Putamen (tissue), 1 donor: ENCODE measurements at regions not wholly inside any gene's neighbourhood (a gene's known extent, or its start where the extent isn't known, plus 50 kb on each side); places are given as distances from the start of the nearest gene placed in this dataset.
A peak's percentile ranks its signal among the peaks of the same experiment; 100 is the strongest.
"Not testable (repeated sequence)": the region's sequence is repeated elsewhere in the genome, so short reads cannot be mapped to it uniquely, and the experiment has no call there.

Experiments used
- DNase-seq: peaks from one replicate; pipeline ENCODE4 v3.0.0-alpha.2; 2016; ENCODE audit warnings: low spot score

DNA sequence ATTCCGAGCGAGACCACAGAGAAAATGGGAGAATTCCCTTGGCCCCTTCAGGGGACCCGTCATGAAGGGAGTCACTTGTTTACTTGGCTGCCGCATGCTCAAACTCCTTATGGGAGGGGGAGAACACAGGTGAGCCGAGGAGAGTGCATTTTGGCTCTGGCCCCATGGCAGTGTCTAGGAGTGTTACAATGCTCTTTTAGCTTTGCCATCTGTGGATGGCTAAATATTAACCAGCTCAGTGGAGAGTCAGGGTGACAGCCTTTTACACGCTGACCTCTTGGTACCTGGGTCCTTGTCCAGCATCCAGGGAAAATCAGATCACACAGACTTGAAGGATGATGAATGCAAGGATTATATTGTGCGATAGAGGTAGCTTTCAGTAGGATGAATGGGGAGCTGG, 146.4 kb upstream of the ATXN7L3B start:
- no peak for DNase-seq

DNA sequence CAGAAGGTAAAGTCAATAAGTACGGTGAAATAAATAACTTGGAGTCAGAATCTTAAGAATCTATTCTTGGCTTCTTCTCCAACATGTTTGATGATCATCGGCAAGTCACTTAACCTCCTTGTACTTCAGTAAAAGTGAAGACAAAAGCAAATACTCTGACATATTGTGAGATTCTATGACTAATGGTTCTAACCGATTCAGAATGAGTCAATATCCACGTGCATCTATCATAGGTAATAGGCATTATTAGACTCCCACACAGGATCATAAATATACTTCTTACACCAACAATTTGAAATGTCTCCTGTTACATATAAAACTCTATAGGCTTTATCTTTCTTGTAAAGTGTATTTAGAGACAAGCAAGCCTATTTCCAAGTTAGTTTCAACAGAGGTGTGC, 144.4 kb upstream of the ATXN7L3B start:
- DNase-seq = no peak

DNA sequence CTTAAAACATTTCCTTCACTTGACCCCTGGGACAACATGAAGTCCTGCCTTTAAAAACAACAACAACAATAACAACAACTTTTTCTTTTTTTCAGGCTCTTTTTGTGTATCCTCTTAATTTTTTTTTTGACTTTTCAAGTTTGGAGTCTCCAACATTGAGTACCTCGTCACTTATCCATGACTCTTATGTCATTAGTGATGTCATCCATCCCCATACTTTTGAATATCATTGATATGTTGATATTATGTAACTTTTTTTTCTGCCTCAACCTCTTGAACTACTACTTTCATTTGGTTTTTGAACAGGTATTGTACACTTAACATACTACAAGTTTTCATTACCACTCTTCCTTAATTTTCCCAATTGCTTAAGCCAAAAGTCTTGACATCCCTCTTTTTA, 143.0 kb upstream of the ATXN7L3B start:
- no peak for DNase-seq

DNA sequence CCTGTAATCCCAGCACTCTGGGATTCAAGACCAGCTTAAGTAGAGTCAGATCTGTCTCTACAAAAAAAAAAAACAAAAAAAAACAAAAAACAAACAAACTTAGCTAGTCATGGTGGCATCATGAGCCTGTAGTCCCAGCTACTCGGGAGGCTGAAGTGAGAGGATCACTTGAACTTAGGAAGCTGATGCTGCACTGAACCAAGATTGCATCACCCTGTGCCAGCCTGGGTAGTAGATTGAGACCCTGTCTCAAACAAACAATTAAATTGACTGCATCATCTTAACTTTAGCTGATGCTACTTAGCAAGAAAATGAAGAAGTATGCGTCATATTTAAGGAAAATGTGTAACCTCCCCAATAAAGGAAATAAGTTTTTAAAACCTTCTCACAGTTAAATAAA, 136.6 kb upstream of the ATXN7L3B start:
- DNase-seq = no peak

DNA sequence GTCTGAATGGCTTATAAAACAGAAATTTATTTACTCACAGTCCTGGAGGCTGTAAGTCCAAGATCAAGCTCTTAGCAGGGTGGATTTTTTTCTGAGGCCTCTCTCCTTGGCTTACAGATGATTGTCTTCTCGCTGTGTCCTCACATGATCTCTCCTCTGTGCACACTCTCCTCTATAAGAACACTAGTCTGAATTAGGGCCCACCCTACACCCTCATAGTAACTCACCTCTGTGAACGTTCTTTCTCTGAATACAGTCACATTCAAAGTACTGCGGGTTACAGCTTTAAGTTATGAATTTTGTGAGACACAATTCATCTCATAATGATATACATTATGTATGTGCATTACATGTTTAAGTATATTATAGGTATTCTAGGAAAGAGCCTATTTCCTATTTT, 135.7 kb upstream of the ATXN7L3B start:
- peak; percentile 23 for DNase-seq

DNA sequence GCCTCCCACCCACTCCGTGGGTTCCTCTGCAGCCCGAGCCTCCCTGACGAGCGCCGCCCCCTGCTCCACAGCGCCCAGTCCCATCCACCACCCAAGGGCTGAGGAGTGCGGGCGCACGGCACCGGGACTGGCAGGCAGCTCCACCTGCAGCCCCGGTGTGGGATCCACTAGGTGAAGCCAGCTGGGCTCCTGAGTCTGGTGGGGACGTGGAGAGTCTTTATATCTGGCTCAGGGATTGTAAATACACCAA, 134.5 kb upstream of the ATXN7L3B start:
- not testable (repeated sequence) for DNase-seq

DNA sequence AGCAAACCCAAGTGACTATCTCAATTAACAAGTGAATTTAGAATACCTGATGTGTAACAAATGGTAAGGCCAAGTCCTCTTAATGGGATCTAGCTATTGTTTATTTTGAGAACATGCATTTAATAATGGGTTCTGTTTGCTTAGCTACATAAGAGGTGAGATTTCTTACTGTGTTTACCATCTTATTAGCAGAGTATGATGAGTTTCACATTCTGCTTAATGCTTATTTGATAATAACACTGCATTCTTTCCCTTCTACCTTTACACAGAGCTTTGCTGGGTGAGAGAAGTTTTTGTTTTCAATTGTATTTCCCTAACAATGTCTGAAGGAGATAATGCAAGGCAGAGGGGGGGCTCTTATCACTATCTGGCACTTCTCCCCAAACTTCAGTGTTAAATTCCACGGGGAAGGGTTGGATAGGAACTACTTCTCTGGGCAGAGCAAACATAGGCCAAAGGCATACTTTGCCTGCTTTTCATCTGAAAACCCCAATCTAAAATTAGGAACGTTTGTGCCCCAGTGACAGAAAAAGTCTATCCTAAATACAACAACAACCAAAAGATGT, 129.0 kb upstream of the ATXN7L3B start:
- no peak for DNase-seq

DNA sequence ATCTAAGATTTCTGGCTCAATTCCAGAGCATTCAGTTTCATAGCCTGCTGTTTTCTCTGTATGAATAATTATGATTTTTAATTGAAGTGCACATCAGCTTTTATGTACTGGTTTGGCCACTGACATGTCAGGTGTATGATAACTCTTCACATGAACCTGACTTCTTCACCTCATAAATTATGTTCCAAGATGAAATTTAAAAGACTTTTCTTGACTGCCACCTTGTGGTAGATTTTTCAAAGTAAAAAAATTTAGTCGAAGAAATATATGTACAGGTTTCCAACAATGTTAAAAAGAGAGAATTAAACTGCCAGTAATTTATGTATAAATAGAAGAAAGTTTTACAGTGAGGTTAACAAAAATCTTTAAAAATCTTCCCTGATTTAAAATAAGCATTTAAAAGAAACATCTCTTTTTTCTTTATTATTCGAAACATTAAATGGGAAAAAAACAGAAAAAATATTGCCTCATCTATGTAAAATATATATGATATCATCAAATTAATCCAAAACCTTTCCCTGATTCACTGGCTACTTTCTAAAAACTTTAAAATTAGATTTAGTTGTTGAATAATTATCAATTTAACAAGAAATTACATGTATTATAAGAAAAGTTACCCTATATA, 124.9 kb upstream of the ATXN7L3B start:
- peak; percentile 48 for DNase-seq

DNA sequence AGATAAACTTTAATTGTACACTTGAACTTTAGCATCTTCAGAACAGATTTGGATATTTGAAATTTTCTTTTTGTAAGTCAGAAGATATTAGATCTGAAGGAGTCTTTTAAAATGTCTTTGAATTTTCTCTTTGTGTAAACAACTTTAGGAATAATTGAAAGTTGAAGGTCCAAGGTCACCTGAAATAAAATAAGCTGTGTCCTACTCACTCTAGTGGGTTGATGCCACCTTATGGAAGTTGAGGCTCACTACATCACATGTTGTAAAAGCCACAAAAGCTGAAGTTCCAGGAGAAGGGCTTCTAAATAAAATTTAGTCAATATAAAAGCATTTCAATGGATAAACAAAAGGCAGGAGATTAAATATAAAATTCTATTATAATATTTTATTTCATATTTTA, 122.0 kb upstream of the ATXN7L3B start:
- peak; percentile 19 for DNase-seq

DNA sequence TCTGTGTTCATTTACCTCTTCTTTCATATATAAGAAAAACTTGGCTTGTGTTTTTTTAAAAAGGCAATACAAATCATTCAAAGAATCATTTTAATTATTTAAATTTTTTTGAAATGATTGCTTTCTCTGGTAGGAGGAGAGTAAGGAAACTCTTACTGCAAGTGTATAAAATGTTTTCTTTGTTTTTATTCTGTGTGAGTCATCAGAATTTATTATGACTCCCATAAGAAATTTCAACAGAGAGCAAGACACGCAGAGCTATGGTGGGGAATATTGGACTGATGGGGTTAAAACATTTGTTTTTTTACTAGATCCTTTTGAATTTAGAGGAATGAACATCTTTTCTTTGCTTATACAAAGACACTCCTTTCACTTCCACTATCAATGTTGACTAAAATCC, 119.1 kb upstream of the ATXN7L3B start:
- no peak for DNase-seq

DNA sequence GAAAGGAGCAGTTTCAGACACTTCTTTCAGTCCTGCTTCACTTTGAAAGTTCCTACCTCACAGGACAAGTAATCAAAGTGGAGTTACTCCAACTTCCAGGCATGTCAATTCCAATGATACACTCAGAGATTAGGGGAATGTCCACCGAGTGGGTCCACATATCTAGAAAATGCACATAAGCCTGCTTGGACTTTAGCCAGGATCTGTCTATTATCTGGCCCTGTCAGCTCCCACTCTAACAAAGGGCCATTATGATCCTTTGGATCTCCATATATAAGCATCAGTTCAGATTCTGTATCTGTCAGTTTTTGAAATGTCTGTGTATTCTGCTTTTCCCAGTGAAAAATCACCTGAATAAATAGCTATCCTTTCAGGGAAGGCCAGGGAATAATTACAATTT, 112.9 kb upstream of the ATXN7L3B start:
- DNase-seq = peak; percentile 44

DNA sequence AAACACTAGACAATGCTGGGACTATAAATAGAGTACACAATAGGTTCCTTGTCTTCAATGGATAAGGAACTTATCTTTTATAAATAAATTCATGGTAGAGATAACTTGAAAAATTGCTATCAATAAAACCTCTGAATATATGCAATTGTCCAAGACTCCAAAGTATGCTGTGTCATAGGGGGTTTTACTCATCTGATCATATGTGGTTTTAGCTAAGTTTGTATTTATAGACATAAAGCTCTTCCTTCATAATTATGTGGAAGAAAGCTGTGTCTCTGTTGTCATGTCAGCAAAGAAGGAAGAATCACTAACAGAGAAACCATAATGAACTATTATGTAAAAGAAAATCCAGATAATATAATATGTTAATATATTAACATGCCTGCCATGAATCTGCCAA, 111.5 kb upstream of the ATXN7L3B start:
- no peak for DNase-seq

DNA sequence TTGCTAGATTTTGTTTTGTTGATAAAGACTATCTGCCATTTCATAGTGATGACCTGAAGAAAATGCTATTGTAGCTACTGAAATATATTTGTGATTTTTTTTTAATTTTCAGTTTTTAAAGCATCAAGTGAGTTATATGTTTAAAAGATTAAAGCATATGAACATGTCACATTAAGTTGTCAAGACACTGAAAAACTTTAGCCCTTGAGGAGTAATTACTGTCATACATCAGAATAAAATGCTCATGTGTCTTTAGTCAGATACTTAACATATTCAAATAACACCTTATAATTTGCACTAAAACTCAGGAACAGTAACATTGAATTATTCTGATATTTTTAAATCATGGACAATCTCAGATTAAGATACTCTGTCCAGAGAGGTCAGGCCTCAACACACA, 108.1 kb upstream of the ATXN7L3B start:
- DNase-seq = no peak

DNA sequence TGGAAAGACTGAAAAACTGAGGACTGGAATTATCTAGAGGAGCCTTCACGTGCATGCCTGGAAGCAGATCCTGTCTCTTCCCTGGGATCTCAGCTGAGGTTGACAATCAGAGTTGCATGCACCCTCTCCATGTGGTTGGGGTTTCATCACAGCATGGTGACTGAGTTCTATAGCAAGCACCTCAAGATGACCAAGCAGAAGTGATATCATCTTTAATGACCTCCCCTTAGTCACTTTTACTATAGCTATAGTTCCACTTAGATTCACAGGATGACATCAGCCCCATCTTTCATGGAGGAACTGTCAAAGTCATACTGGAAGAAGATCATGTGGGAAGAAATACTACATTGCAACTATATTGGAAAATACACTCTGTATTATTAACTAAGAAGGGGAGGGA, 105.8 kb upstream of the ATXN7L3B start:
- DNase-seq = no peak

DNA sequence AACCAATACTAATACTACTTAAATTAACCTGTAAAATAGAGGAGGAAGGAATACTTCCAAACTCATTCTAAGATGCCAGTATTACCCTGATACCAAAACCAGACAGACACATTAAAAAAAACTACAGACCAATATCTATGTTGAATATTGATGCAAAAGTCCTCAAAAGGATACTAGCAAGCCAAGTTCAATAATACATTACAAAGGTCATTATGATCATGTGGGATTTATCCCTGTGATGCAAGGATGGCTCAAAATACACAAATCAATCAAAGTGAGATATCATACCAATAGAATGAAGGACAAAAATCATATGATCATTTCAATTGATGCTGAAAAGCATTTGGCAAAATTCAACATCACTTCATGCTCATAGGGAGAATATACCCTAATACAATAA, 97.2 kb upstream of the ATXN7L3B start:
- DNase-seq = no peak

DNA sequence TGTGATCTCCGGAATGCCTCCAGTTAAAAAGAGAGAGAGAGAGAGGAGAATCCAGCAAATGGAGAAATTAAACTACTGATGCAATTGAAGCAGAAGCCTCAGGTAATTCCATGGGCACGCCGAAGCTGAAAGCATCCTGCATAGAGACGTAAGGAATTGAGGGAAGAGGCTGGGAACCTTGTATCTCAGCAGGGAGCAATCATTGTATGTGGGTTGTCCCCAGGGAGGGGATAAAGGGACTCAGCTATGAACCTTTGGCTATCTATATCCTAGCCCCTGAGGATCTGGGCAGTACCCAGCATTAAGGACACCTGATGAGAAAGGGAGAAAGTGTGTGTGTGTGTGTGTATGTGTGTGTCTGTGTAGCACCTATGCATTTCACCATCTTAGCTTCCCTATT, 95.8 kb upstream of the ATXN7L3B start:
- no peak for DNase-seq

DNA sequence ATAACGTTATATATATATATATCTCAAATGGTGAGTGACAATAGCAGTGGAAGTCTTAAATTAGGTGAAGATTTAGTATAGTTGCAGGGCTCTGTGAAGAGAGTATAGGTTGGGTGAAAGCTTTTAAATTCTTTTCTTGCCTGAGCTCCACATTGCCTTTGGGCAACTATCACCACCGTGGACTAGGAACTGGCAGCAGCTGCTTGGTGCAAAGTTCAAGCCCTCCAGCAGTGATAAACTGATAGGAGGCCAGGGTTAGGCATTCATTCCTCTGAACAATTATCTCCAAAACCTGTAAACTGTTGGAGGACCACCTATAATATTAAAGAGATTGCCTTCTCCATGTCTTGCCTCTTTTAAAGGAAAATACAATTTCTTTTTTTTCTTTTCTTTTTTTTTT, 91.2 kb upstream of the ATXN7L3B start:
- DNase-seq = no peak

DNA sequence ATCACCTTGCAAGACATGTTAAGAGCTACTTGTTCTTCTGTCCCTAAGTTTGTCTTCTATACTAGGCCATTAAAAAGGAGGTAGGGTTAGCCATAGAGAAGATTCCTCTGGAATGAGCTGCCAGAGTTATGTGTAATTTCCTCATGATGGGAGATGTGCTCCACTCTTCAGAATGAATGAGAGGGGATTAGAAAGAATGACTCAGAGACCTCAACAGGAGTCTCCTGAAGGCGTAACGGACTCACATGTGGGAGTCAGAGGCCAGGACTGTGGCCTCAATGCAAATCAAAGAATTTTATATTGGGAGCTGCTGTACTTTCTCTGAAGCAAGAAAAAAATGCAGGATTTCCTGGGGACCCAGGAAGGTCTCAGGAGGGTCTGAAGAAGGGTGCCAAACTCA, 87.8 kb upstream of the ATXN7L3B start:
- DNase-seq = no peak

DNA sequence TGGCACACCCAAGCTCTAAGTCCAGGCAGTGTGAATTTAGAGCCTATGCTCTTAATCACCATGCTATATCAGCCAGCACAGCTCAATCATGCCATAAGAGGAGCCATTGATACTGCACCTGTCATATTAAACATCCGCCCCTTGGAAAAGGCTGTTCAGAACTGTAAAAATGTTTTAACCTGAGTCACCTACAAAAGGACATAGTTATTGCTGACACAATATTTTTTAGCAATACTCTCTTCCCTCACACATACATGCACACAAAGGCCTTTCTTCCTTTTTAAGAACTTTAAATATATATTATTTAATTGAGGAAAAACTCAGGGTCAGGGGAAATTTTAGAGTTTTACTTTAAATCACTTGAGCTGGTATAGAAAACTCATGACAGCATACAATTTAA, 83.5 kb upstream of the ATXN7L3B start:
- no peak for DNase-seq

DNA sequence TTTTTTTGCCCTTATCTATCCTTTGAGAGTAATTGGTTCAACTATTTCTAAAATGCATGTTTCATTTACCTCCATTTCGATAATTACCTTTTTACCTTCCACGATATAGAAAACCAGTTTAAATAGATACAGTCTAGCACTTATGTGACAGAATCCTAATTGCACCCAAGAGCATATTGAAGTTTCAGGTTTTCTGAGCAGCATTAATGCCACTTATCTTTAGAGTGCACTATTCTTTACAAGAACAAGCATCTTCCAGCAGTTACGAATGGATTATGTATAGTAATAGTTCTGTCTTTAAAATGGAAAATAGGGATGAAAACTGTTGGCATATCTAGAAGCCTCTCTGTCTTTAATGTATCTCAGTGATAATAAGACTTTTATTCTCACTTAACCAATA, 82.2 kb upstream of the ATXN7L3B start:
- DNase-seq = no peak

DNA sequence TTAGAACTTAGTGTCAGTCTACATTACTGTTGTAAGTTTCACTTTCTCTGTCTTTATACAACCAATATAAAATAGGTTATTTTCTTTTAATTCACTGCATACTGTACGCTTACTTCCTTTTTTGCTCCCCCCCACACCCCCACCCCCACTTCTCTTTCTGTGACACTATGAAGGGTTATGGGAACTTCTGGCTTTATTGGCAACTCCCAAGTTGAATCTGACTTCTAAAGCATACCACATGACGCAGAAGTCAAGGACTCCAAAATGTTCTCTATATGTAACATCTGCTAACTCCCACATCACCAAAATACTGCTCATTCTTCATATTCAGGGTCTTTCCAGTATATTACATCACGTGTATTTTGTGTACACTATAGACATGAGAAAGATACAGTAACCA, 81.2 kb upstream of the ATXN7L3B start:
- DNase-seq = no peak

DNA sequence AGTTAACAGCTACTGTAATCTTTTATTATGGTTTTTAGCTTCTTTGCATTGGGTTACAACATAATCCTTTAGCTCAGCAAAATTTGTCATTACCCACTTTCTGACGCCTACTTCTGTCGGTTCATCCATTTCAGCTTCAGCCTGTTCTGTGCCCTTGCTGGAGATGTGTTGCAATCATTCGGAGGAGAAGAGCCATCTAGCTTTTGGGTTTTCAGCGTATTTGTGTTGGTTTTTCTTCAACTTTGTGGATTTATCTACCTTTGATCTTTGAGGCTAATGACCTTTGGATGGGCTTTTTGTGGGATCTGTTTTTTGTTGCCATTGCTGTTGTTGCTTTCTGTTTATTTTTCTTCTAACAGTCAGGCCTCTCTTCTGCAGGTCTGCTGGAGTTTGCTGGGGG, 69.2 kb upstream of the ATXN7L3B start:
- DNase-seq = no peak

DNA sequence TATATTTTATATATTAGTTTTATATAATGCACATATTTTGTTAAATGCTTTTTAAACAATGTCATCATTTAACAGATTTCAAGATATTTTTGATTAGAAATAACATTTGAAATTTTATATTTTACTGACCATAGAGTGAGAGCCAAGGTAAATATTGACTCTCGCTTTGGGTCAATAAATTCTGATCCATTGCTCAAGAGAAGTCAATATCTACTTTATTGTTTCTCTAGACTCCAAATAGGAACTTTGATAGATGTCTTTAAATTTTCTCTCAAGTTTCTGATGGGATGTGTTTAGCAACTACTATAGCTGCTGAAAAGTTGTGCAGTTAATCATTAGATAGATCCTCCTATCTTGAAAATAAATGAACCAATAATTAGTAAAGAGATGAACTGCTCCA, 61.4 kb upstream of the ATXN7L3B start:
- no peak for DNase-seq

DNA sequence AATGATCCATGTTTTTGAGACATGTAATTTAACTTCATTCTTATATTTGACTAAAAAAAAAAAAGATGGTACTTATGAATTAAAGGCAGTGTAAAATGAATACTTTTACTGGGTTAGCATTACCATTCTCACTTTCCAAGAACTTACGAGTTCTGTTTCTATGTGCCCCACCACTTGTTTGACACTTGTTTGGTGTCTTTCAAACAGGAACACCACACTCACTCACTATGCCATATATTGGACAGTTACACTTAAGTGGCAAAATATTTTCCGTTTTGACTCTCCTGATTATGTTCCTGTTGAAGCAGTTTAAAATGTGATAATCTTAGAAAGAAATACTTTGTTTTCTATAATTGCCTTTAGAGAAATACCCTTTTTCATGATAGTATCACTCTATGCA, 56.6 kb upstream of the ATXN7L3B start:
- no peak for DNase-seq

DNA sequence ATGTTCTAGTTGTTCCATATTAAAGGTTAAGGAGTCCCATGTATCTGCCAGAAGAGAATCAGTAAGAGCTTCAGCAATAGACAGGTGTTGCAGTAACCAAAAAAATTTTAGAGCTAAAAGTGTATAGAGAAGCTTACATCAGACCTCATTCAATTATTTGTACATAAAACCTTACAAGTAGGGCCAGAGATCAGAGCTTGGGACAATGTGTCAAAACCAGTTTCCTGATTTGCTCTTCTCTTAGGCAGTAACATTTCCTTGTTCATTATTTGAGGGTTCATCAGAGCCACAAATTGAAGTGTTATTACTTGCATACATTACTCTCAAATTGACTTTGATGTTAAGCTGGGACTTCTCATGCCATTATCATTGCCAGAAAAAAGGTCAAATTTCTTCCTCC, 55.5 kb upstream of the ATXN7L3B start:
- no peak for DNase-seq
